HS-5 (cell line): ENCODE measurements at regions not wholly inside any gene's neighbourhood (a gene's known extent, or its start where the extent isn't known, plus 50 kb on each side); places are given as distances from the start of the nearest gene placed in this dataset.
A peak's percentile ranks its signal among the peaks of the same experiment; 100 is the strongest.
"Not testable (repeated sequence)": the region's sequence is repeated elsewhere in the genome, so short reads cannot be mapped to it uniquely, and the experiment has no call there.

Experiments
- DNase-seq: peaks from one replicate; pipeline ENCODE4 v3.0.0-alpha.2; 2012; ENCODE audit warnings: low read depth

- no peak for DNase-seq
These were observed 111.5 kb downstream of the NPY start for GRCh38 chr7:24395512-24395911.

- not testable (repeated sequence) for DNase-seq
These were observed 112.4 kb downstream of the NPY start for GRCh38 chr7:24396387-24396786.

- peak; percentile 22 for DNase-seq
These were observed 117.9 kb downstream of the NPY start for GRCh38 chr7:24401628-24402593.

- no peak for DNase-seq
These were observed 118.7 kb downstream of the NPY start for GRCh38 chr7:24402655-24403054.

- no peak for DNase-seq
These were observed 119.6 kb downstream of the NPY start for GRCh38 chr7:24403557-24403956.

- no peak for DNase-seq
These were observed 120.3 kb downstream of the NPY start for GRCh38 chr7:24404315-24404714.

GRCh38 chr7:24405002-24405401 is 121.0 kb downstream of the NPY start:
- no peak for DNase-seq

GRCh38 chr7:24406053-24406788 is 122.2 kb downstream of the NPY start:
- DNase-seq: no peak

GRCh38 chr7:24406789-24407299 is 122.9 kb downstream of the NPY start:
- DNase-seq: no peak

GRCh38 chr7:24407965-24408364 is 124.0 kb downstream of the NPY start:
- no peak for DNase-seq

- DNase-seq: no peak
These were observed 124.9 kb downstream of the NPY start for GRCh38 chr7:24408798-24409430.

- DNase-seq: no peak
These were observed 125.5 kb downstream of the NPY start for GRCh38 chr7:24409431-24410024.

- DNase-seq: no peak
These were observed 127.2 kb downstream of the NPY start for GRCh38 chr7:24411226-24411625.

- no peak for DNase-seq
These were observed 133.6 kb downstream of the NPY start for GRCh38 chr7:24417526-24418120.

- DNase-seq: no peak
These were observed 135.1 kb downstream of the NPY start for GRCh38 chr7:24419077-24419476.

- no peak for DNase-seq
These were observed 135.5 kb downstream of the NPY start for GRCh38 chr7:24419511-24419910.

- DNase-seq: no peak
These were observed 138.5 kb downstream of the NPY start for GRCh38 chr7:24422441-24423010.

- DNase-seq: no peak
These were observed 141.7 kb downstream of the NPY start for GRCh38 chr7:24425664-24426063.

- no peak for DNase-seq
These were observed 143.1 kb downstream of the NPY start for GRCh38 chr7:24427048-24427447.

- DNase-seq: no peak
These were observed 144.6 kb upstream of the PALS2 start for GRCh38 chr7:24428676-24429075.

- DNase-seq: no peak
These were observed 140.6 kb upstream of the PALS2 start for GRCh38 chr7:24432677-24433076.
